HG03135 (cell line): ENCODE measurements at regions not wholly inside any gene's neighbourhood (a gene's known extent, or its start where the extent isn't known, plus 50 kb on each side); places are given as distances from the start of the nearest gene placed in this dataset.

Experiments used
- ATAC-seq: cut with Tn5 transposase; IDR thresholded peaks from one replicate; pipeline ENCODE4 v1.9.1; 2021; ENCODE audit warnings: mild to moderate bottlenecking, moderate library complexity; ENCODE audit not compliant: unreplicated experiment

- no peak for ATAC-seq
Observed at GRCh38 chr2:51483720-51484119, 451.8 kb upstream of the NRXN1 start.

DNA sequence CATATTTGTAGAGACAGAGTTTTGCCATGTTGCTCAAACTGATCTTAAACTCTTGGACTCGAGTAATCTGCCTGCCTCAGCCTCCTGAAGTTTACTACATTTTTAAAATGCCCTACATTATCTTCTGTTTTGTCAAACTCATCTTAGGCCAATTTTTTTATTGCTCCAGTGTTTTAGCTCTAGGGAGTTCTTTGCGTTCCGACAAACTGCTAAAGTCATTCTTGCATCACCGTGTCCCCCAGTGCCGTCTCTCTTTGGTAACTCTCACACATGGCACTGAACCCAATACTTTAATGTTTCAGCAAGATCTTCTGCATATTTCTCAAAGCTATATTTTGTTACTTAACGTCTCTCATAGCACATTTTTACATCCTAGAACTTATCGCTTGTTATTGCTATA is 440.9 kb upstream of the NRXN1 start:
- ATAC-seq = no peak

DNA sequence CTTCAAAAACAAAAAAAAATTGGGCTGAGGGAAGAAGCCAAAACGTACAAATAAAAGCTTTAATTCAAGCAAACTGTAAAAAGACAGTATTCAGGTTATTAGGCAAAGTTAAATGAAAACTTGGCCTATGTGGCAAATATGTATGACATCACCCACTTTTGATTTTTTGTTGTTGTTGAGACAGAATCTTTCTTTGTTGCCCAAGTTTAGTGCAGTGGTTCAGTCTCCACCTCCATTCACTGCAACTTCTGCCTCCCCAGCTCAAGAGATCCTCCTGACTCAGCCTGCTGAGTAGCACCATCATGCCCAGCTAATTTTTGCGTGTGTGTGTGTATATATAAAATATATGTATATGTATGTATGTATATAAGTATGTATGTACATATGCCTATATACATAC is 440.4 kb upstream of the NRXN1 start:
- no peak for ATAC-seq

DNA sequence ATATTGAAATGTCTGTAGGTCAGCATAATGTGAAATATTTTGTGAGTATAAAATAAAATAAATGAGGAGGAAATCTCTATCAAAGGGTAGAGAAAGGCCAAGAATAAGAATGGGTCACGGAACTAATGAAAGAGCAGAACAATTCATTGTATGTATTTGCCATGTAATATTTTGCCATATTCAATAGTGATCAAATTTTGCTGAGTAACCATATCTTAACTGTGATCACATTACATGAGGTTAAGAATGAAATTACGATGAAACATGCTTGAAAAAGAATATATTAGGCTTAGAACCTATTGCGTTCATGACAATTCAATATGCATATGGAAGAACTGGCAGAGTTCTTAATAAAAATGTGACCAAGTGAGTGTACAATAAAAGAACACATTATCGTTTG is 437.2 kb upstream of the NRXN1 start:
- no peak for ATAC-seq

- ATAC-seq = no peak
Observed at GRCh38 chr2:51465326-51465725, 433.4 kb upstream of the NRXN1 start.

- no peak for ATAC-seq
Observed at GRCh38 chr2:51454177-51454576, 422.2 kb upstream of the NRXN1 start.

DNA sequence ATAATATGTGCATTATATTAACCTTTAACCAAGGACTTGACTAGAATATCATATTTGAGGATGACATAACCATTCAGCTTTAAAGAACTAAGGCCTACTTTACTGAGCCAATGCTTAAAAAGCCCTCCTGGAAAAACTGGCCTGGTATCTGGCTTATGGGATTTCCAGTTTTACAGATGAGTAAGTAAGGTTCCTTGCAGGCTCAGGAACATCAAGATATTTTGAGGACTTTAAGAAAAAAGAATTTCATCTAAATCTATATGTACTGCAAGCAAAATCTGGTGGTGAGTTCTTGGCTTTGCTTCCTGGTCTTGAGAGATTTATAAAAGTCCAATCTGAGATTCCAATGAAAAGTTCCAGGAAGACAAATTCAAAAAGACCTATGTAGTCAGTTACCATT is 417.0 kb upstream of the NRXN1 start:
- no peak for ATAC-seq

DNA sequence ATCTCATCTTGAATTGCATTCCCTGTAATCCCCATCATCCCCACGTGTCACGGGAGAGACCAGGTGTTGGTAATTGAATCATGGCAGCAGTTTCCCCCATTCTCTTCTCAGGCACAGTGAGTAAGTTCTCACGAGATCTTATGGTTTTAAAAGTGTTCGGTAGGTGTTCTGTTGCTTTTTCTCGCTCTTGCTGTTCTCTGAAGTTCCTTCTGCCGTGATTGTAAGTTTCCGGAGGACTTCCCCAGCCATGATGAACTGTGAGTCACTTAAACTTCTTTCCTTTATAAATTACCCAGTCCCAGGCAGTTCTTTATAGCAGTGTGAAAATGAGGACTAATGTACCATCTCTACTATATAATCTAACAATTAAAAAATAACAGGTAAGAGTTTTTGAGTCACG is 409.9 kb upstream of the NRXN1 start:
- ATAC-seq = no peak

- no peak for ATAC-seq
Observed at GRCh38 chr2:51424418-51424817, 392.5 kb upstream of the NRXN1 start.

- ATAC-seq = no peak
Observed at GRCh38 chr2:51420511-51420910, 388.6 kb upstream of the NRXN1 start.

DNA sequence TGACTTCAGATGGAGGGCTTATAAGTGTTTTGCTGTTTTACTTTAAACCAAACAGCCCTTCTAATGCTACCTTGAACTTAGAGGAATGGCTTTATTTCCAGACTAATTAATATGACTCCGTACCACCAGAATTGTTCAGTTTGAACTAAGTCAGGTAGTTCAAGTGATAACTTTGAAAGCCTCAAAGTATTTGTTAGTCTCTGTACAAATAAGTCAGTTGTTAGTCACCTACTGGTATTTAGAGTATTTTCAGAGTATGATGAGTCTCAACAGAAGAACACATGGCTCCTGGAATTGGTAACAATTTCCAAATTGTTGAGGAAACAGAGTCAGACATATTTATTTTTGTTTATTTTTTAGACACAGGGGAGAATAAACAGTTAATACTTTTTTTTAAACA is 381.8 kb upstream of the NRXN1 start:
- no peak for ATAC-seq

DNA sequence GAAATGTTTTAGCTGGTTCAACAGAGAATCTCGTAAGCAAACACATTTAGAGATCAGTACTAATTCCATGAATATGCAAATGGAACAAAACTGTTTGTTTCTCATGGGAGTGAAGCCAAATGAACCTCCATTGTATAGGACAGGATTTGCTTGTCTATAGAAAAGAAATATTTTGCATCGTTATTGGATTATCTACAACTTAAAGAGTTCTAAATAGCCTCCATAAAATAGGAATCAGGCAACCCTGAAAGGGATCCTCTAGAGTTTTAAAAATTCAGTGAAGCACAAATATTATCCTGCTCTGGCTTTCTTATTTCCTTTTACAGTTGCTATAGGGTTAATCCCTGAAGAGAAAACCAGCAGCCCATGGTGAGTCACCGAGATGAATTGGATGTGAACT is 378.4 kb upstream of the NRXN1 start:
- no peak for ATAC-seq

GRCh38 chr2:51409920-51410319 is 378.0 kb upstream of the NRXN1 start:
- no peak for ATAC-seq

- no peak for ATAC-seq
Observed at GRCh38 chr2:51404226-51404625, 372.3 kb upstream of the NRXN1 start.

DNA sequence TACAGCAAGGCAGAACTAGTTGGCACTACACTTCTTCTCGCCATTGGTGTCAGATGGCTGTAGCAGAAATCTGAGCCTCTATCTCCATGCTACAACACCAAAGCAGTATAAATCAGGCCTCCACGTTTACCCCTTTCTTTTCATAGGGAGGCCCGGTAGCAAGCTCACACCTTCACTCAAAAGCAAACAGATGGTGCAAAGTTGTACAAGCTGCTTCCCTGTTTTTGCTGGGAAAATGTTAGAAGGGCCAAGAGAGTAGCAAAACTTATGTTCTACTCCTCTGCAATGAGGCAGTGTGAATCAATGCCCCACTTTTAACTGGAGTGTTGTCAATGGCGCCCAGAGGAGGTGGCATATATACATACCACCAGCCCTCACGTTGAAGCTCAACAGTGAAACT is 369.6 kb upstream of the NRXN1 start:
- no peak for ATAC-seq

GRCh38 chr2:51387235-51387634 is 355.3 kb upstream of the NRXN1 start:
- no peak for ATAC-seq

DNA sequence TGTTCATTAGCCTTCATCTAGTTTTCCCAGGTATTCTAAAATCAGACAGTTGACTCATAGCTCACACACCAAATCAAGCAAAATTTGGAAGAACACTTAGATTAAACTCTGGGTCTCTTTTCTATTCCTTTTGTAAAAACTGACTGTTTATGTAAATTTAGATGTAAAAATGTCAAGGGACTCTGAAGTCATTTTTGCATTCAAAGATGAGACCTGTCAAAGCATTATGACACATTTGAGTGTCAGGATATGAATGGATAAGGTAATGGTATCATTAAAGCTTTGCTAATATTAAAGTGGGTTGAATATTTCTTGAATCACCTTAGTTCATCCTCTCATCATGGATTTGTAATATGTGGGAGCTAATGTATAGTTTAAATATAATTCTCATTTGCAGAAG is 348.1 kb upstream of the NRXN1 start:
- ATAC-seq = no peak

GRCh38 chr2:51368250-51368649 is 336.3 kb upstream of the NRXN1 start:
- ATAC-seq = no peak

- ATAC-seq = no peak
Observed at GRCh38 chr2:51350100-51350499, 318.2 kb upstream of the NRXN1 start.

- ATAC-seq = no peak
Observed at GRCh38 chr2:51344886-51345285, 313.0 kb upstream of the NRXN1 start.

GRCh38 chr2:51335087-51336058 is 303.4 kb upstream of the NRXN1 start:
- no peak for ATAC-seq

DNA sequence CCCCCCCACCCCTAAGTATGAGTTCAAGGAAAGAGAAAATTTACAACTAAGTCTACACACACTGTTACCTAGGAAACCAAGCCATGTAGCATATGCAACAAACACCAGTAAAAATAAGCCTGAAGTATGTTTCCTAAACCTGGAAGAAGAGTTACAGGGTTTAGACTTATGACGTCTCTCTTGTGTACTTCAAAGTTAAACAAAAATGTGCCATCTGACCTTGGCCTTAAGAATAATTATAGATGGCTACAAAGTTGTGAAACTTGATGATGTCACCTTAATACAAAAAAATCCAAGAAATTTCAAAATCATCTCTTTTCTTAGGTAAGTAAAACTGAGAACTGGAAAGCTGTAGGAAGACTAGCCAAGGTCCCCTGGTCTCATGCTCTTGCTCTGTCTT is 297.6 kb upstream of the NRXN1 start:
- no peak for ATAC-seq

DNA sequence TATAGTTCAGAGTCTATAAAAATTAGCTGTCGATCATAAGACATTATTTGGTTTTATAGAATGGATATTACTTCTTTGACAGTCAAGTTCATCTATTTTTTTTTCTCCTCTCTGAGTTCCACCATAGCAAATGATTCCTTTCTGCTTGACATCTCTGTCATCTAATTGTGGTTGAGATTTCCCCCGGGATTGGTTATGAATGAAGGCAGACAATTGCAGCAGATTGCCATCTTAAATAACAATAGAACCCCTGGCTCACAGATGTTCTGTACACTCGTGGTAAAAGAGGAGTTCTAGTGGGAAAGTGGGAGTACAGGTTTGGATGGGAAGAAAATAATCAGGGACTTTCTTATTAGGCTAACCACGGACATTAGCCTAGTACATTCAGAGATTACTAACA is 292.1 kb upstream of the NRXN1 start:
- no peak for ATAC-seq
